ENCODE measurements at regions not wholly inside any gene's neighbourhood (a gene's known extent, or its start where the extent isn't known, plus 50 kb on each side); places are given as distances from the start of the nearest gene placed in this dataset.
"Not testable (repeated sequence)": the region's sequence is repeated elsewhere in the genome, so short reads cannot be mapped to it uniquely, and the experiment has no call there.

- DNase-seq (ENCODE audit: low read depth in 2 of 2) = peak; percentile 18 to 41
Measured at GRCh38 chr3:177358091-177358976, 161.1 kb upstream of the TBL1XR1 start.

- peak; percentile 5 to 15 for DNase-seq (ENCODE audit: low read depth in 2 of 2)
Measured at GRCh38 chr3:177358977-177359592, 161.8 kb upstream of the TBL1XR1 start.

GRCh38 chr3:177359593-177360357, 162.5 kb upstream of the TBL1XR1 start:
- DNase-seq (ENCODE audit: low read depth in 2 of 2) = peak; percentile 94 to 96

- DNase-seq (ENCODE audit: low read depth in 2 of 2) = no peak
Measured at GRCh38 chr3:177361081-177361938, 164.0 kb upstream of the TBL1XR1 start.

GRCh38 chr3:177362626-177363025, 165.3 kb upstream of the TBL1XR1 start:
- no peak for DNase-seq (ENCODE audit: low read depth in 2 of 2)

- DNase-seq (ENCODE audit: low read depth in 2 of 2) = no peak
Measured at GRCh38 chr3:177364236-177364635, 167.0 kb upstream of the TBL1XR1 start.

GRCh38 chr3:177365294-177365693, 168.0 kb upstream of the TBL1XR1 start:
- DNase-seq (ENCODE audit: low read depth in 2 of 2) = not testable (repeated sequence)

GRCh38 chr3:177367788-177368187, 170.5 kb upstream of the TBL1XR1 start:
- no peak for DNase-seq (ENCODE audit: low read depth in 2 of 2)

- no peak for DNase-seq (ENCODE audit: low read depth in 2 of 2)
Measured at GRCh38 chr3:177370246-177370822, 173.1 kb upstream of the TBL1XR1 start.

- no peak for DNase-seq (ENCODE audit: low read depth in 2 of 2)
Measured at GRCh38 chr3:177371146-177371545, 173.9 kb upstream of the TBL1XR1 start.

GRCh38 chr3:177371888-177372287, 174.6 kb upstream of the TBL1XR1 start:
- DNase-seq (ENCODE audit: low read depth in 2 of 2) = no peak

- no peak for DNase-seq (ENCODE audit: low read depth in 2 of 2)
Measured at GRCh38 chr3:177374323-177374722, 177.0 kb upstream of the TBL1XR1 start.

GRCh38 chr3:177375316-177375715, 178.0 kb upstream of the TBL1XR1 start:
- DNase-seq (ENCODE audit: low read depth in 2 of 2) = no peak

GRCh38 chr3:177377166-177377565, 179.9 kb upstream of the TBL1XR1 start:
- no peak for DNase-seq (ENCODE audit: low read depth in 2 of 2)

- DNase-seq (ENCODE audit: low read depth in 2 of 2) = no peak
Measured at GRCh38 chr3:177378168-177378567, 180.9 kb upstream of the TBL1XR1 start.

- DNase-seq (ENCODE audit: low read depth in 2 of 2) = no peak
Measured at GRCh38 chr3:177379045-177379444, 181.8 kb upstream of the TBL1XR1 start.

GRCh38 chr3:177381070-177381469, 183.8 kb upstream of the TBL1XR1 start:
- no peak for DNase-seq (ENCODE audit: low read depth in 2 of 2)

- DNase-seq (ENCODE audit: low read depth in 2 of 2) = no peak
Measured at GRCh38 chr3:177382944-177383343, 185.7 kb upstream of the TBL1XR1 start.

- DNase-seq (ENCODE audit: low read depth in 2 of 2) = no peak
Measured at GRCh38 chr3:177385186-177385585, 187.9 kb upstream of the TBL1XR1 start.

GRCh38 chr3:177385831-177386301, 188.6 kb upstream of the TBL1XR1 start:
- no peak for DNase-seq (ENCODE audit: low read depth in 2 of 2)

- no peak for DNase-seq (ENCODE audit: low read depth in 2 of 2)
Measured at GRCh38 chr3:177388209-177388608, 190.9 kb upstream of the TBL1XR1 start.

Measured in stimulated activated CD8-positive, alpha-beta memory T cell treated with anti-CD3 and anti-CD28 coated beads, Interleukin-7, amount 100 ng/mL, for 1 hour (primary cell).